Midbrain (tissue), 1 donor: ENCODE measurements at regions not wholly inside any gene's neighbourhood (a gene's known extent, or its start where the extent isn't known, plus 50 kb on each side); places are given as distances from the start of the nearest gene placed in this dataset.
"Not testable (repeated sequence)": the region's sequence is repeated elsewhere in the genome, so short reads cannot be mapped to it uniquely, and the experiment has no call there.

ENCODE experiments used
- DNase-seq: peaks from one replicate; lab custom pipeline; 2025; lab: John Stamatoyannopoulos, UW

DNA sequence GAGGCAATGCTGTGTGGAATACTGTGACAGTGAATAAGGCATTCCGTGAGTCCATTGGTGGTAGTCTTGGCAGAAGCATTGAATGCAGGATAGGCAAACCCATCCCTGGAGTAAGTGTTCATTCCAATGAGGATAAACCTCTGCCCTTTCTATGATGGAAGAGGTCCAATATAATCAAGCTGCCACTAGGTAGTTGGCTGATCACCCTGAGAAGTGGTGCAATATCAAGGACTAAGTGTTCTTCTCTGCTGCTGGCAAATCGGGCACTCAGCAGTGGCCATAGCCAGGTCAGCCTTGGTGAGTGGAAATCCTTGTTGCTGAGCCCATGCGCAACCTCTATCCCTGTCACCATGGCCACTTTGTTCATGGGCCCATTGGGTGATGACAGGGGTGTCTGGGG, 70.1 kb downstream of the FBXO4 start:
- DNase-seq, result no peak

DNA sequence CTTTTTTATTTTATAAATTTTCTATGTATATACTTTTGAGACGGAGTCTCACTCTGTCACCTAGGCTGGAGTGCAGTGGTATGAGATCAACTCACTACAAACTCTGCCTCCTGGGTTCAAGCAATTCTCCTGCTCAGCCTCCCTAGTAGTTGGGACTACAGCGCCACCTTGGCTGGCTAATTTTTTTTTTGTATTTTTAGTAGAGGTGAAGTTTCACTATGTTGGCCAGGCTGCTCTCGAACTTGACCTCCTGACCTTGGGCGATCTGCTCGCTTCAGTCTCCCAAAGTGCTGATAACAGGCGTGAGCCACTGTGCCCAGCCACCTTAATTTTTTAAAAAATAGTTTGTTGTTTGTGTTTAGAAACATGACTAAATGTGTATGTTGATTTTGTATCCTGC, 76.6 kb downstream of the FBXO4 start:
- DNase-seq, result no peak

DNA sequence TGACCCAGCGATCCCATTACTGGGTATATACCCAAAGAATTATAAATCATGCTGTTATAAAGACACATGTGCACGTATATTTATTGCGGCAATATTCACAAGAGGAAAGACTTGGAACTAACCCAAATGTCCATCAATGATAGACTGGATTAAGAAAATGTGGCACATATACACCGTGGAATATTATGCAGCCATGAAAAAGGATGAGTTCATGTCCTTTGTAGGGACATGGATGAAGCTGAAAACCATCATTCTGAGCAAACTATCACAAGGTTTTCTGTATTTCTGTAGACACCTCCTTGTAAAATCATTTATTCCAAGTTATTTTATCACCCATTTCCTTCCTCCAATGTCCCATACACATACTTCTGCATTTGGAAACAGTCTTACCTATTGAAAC, 78.8 kb downstream of the FBXO4 start:
- DNase-seq, result not testable (repeated sequence)

DNA sequence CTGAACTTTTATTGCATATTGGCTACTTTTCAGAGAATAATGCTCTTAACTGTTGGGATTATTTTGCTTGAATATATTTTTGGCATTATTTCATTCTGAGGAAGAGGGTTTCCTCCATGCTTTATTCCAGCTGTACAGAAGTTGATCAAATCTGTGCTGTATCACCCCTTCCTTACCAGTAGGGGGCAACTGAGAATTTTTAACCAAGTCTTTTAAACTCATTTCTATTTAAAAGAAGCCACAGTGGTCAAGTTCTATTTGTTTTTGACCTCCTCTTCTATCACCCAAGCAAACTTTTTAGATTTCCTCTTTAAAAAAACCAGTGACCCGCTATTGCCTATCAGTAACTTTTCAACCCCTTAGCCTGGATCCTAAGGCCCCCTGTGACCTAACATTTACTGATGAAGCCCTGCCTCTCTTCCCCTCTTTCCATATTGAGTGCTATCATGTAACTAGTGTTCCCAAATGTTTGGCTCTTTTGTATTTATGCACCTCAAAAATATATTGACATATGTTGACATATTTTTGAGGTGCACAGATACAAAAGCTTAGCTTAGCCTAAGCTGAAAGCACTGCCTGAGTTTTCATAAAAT, 80.6 kb downstream of the FBXO4 start:
- DNase-seq, result no peak

DNA sequence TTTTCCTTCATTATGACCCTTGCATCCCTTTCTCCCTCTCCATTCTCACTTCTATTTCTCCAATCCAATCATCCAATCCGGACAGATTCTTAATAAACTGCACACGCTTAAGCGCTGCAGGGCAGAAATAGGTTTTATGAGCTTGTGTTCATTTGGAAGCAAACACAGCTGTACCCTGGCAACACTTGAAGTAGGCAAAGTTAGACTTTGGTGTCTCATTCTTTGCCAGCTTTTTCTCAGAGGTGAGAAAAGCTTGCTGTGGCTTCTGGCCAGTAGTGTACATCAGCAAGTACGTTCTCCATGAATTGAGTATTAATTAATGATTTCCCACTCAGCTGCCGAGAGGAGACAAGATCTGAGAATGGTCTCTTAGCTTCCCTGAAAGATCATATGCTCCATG, 88.5 kb downstream of the FBXO4 start:
- no peak for DNase-seq

DNA sequence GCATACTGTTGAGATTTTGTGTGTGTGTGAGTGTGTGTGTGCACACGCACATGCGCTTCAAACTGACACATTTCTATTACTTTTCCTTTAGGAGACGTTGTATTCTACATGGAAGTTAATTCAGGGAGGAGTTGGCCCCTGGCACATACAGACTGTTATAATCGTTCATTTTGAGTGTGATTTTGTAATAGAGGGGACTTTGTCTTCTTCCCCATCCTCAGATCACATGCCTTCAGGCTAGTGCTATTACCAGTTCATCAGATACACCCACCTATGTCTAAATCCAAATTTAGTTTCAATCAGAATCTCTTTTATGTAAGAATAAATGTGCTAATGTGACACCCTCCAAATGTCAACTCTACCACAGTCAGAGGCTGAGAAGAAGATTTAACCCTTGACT, 90.2 kb downstream of the FBXO4 start:
- no peak for DNase-seq

DNA sequence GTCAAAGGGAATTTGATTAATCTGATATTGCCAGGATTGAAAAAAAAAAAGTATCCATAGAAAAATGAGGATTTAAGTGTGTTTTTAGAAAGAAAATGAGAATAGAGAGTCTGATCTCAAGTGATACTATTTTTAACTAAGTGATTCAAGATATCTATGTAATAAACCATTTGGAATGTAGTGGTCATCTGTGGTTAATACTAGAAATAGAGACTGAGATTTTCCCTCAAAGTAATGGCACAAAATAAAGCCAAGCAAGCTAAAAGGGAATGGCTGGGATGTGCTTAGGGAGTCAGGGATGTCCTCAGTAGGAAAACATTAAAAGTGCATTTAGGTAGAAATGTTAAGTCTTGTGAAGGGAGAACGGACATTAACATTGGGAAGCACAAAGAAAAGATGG, 90.6 kb downstream of the FBXO4 start:
- DNase-seq, result no peak

DNA sequence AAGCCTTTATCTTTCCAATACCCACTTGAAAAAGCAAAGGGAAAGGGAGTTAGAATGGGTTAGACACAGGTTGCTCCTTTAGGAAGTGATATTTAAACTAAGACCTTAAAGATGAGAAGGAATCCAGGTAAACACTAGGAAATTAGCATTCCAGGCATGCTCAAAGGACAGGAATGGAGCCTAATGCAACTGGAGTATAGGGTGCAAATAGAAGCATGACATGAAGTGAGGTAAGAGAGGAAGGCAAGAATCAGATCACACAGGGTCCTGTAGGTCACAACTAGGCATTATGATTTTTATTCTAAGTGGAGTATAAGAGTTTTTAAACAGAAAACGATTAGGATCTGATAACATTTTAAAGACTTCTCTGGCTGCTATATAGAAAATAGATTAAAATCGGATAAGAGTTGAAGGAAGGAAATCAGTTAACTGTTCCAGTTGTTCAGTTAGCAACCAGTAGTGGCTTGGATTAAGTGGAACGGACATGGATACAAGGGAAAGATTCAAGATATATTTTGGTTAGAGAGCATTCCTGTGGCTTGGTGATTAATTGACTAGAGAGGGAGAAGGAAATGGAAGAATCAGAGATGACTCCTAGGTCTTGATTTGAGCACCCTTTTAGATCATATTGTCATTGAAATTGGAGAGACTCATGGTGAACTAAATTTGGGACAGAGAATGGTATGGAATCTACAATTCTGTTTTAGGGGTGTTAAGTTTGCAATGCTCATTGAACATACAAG, 95.9 kb downstream of the FBXO4 start:
- DNase-seq, result no peak

DNA sequence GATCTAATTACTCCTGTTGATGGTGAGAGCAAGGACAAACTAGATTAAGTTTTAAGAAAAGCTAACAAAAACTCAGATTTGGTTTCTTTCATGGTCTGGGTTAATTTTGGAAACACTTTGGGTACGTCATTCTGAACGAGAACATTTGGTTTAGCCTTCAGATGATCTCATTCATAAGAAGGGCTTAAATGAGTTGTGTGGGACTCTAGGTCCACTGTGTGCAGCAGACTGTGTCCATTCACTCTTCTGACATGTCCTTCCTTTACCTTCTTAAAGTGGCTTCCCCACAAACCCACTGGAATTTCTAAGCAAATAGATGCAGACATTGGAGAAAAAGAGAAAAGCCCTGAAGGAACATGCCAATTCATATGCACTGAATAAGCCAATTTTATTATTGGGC, 96.8 kb downstream of the FBXO4 start:
- DNase-seq, result no peak

DNA sequence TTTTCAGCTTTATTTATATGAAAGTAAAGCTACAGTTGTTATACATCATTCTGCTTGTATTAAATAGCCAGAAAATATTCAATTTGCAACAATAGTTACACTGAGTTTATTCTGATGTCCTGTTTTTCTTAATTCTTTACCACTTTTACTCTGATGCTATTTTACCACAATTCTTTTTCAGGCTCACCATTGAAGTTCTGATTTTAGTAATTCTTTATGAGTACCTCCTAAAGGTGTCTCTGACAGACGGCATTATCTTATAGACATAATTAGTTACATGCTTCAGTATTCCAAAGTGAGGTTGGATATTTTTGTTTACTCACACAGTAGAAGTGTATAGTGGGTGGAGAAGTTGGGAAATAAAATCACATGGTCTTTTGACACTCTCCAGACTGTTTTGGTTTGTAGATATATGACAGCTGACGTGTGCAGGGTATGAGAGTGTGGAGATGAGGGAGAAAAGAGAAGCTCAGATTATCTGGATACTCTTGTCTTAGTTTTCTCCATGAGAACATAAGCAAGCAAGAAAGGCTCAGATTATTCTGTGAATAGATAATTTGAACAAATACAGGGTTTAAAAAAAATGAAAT, 97.4 kb downstream of the FBXO4 start:
- no peak for DNase-seq

DNA sequence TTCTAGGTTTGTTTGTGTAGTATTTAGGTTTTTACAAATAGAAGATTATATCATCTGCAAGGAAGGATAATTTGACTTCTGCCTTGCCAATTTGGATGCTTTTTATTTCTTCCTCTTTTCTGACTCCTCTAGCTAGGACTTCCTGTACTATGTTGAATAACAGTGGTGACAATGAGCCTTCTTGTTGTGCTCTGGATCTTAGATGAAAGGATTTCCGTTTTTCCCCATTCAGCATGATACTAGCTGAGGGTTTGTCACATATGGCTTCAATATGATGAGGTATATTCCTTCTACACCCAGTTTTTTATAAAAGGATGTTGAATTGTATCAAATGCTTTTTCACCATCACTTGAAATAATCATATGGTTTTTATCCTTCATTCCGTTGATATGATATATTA, 101.4 kb downstream of the FBXO4 start:
- no peak for DNase-seq

DNA sequence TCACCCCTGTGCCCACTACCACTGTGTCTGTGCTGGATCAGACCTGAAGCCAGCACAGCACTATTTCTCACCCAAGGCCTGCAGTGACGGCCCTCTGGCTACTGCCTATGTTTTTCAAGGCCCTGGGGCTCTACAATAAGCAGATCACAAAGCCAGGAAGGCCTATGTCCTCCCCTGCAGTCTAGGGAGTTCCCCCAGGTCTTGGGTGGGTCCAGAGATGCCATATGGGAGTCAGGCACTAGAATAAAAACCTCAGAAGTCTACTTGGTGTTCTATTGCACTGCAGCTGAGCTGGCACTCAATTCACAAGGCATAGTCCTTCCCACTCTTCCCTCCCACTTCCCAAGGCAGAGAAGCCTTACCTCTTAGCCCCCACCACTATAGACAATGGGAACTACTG, 107.1 kb downstream of the FBXO4 start:
- no peak for DNase-seq

DNA sequence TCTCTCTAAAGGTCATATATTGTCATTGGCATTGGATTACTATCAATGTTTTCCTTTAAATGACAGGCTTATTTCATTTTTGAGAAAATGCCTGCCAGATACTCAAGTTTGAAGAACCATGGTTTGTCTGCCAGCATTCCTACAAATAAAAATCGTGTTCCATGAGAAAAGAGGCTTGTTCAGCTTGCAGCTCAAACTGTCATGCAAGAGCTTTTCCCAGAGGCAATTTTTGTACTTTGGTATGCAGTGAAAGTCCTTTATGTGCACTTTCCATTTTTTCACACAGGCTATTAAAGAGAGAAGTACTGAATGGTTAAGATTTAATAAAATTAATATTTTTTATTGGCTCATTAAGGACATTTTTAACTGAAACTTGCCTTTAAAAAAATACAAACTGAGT, 110.4 kb downstream of the FBXO4 start:
- DNase-seq, result no peak

DNA sequence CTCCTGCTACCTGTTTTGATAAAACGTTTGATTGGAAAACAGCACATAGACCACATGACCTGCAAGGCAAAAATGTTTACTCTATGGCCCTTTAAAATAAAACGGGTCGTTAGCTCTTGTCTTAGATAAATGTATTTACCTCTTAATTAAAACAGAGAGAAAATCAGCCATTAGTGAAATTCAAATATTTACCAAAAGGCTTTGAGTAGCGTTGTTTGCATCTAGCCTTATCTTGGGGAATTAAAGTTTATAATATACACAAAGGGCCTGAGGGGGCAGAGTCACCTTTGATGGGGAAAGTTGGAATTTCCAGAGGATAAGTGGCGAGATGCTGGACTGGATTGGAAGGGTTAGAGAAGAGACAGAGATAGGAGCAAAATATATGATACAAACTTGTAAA, 111.3 kb downstream of the FBXO4 start:
- no peak for DNase-seq

DNA sequence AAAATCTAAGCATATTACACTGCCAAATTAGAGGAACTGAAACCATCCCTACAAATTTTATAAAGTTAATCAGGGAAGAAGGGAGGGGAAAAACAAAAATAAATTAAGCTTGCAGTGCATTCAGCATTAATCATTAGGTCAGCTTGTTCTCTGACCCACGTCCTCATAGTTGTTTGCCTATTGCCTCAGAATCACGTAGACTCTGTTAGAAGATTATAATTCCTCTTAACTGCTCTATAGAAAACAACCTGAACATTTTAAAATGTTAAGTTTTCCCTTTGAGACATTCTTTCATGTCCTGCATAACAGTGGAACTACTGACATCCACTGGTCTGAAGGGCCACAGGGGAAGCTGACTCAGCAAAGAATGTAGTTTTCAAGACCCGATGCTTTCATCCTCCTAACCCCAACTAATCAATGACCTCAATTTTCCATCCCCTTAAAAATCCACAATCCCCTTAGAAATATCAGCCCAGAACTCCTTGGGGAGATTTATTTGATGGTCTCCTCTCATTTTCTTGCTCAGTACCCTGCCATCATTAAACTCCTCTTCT, 112.4 kb downstream of the FBXO4 start:
- no peak for DNase-seq

DNA sequence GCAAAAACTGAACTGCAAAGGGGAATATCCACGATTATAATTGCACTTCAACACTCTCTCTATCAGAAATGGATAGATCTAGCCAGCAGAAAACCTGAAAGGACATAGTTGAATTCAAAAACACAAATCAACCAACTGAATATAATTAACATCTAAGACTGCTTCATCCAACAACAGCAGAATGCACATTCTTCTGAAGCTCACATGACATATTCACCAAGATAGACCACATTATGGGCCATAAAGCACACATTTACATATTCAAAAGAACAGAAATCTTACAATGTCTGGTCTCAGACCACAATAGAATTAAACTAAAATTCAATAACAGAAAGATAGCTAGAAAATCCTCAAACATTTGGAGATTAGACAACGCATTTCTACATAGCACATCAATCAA, 118.3 kb downstream of the FBXO4 start:
- DNase-seq, result no peak

DNA sequence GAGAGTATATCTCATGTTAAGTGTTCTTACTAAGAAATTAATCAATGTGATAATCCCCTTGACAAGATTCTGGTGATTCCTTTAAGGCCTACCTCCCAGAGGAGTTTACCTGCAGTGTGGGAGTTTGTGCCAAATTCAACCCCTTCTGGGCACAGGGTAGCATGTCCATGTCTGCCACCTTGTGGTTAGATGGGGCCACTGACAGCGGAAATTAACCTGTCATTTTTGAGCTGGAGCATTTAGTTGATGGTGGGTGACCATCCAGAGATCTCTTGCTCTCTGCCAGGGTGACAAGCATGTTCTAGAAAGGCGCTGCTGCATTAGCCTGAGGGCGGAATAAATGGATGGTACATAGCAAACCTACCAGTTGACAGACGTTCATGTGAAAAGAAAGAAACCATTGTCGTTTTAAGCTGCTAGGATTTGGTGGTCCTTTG, 132.2 kb downstream of the FBXO4 start:
- DNase-seq, result no peak

DNA sequence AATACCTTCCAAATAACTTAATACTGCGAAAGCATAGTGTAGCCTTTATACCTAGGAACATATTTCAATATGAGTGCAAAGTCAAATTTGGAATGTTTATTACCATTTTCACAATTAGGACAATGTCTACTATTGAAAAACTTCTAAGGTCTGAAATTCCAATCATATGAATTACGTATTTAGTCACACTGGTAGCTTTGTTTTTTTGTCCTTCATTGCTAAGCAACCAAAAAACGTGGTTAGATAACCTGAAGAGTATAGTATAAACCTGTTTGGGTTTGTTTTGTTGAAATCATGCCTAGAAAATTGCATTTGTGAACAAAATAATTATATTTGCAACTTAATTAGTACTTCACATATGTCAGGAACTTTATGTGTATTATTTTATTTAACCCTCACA, 134.2 kb downstream of the FBXO4 start:
- DNase-seq, result no peak

DNA sequence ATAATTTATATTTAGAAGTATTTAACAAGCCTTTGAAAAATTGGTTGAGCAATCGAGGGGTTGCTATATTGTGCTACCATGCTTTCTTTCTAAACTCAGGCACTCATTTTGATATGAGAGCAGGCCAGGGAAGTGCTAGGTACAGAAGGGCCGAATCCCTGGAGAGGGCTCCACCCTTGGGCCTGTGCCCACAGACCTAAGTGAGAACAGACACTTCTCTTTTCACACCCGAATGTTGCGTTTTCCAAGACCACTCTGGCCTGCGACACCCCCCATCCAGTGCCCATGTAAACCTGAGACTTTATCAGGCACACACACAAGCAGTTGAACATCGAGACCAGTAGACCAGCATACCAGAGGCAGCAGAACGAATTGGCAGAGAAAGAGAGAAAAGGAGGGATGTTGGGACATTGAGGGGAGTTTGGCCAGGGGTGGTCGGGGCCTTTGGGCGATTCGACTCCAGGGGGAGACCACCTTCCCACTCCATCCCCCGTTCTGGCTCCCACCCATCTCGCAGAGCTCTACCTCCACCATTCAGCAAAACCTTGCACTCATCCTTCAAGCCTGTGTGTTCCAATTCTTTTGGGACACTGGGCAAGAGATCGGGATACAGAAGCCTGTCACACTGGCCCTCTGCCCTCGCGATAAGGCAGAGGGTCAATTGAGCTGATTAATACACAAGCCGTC, 134.8 kb downstream of the FBXO4 start:
- DNase-seq, result no peak

DNA sequence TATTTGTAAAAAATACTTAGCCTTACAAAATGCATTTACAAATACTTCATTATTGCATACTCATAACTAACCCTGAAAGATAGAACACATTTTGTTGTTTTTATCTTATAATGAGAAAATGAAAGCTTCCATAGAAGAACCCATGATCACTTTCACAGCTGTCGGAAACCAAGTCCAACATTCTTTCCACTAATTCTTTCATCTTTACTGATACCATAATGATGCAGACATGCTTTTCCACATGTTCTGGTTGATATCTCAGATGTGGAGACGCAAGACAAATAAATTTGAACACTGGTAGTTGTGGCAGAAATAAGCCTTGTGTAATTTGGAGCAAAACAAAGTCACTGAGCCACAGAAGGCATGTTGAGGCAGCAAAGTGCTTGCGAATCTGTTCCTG, 136.0 kb downstream of the FBXO4 start:
- DNase-seq, result no peak

DNA sequence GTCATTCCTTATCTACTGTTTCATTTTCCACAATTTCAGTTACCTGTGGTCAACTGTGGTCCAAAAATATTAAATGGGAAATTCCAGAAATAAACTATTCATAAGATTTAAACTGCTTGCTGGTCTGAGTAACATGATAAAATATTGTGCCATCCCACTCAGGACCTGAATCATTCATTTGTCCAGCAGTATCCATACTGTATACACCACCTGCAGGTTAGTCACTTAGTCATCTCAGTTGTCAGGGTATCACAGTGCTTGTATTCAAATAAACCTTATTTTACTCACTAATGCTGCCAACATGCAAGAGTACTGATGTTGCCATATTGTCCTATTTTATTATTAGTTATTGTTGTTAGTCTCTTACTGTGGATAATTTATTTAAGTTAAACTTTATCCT, 139.7 kb downstream of the FBXO4 start:
- no peak for DNase-seq

DNA sequence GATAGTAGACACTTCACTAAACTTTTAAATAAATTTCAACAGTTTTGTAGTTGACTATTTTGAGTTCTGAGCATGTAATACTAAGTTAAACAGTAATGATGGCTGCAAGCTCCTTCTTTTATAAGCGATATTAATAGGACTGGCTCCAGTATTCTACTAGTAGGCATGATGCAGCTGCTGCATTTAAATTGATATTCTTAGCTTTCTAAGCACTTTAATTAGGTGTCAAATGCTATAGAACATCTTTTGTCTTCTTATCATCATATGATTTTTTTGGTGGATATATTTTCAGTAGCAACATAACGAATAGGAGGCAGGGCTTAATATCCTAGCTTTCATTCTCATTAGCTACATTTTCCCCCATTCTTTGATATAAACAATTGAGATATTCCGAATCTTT, 141.1 kb downstream of the FBXO4 start:
- DNase-seq, result no peak

DNA sequence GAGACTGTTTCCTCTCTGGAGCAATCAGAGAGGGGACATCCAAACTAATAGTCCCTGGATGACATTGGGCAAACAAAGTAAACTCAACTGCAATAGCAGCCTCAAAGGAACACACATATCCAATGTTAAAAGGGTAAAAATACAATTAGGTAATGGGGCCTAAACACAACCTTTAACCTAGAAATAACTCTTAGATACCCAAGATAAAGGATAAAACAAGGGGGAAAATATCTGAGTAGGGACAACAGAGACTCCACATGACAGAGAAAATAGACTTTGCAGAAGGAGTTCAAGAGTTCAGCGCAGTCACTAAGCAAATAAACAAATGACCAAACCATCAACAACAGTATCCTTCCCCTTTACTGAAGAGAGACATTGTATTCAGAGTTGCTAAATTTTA, 149.3 kb downstream of the FBXO4 start:
- DNase-seq, result no peak
